ENCODE measurements at regions not wholly inside any gene's neighbourhood (a gene's known extent, or its start where the extent isn't known, plus 50 kb on each side); places are given as distances from the start of the nearest gene placed in this dataset.

DNA sequence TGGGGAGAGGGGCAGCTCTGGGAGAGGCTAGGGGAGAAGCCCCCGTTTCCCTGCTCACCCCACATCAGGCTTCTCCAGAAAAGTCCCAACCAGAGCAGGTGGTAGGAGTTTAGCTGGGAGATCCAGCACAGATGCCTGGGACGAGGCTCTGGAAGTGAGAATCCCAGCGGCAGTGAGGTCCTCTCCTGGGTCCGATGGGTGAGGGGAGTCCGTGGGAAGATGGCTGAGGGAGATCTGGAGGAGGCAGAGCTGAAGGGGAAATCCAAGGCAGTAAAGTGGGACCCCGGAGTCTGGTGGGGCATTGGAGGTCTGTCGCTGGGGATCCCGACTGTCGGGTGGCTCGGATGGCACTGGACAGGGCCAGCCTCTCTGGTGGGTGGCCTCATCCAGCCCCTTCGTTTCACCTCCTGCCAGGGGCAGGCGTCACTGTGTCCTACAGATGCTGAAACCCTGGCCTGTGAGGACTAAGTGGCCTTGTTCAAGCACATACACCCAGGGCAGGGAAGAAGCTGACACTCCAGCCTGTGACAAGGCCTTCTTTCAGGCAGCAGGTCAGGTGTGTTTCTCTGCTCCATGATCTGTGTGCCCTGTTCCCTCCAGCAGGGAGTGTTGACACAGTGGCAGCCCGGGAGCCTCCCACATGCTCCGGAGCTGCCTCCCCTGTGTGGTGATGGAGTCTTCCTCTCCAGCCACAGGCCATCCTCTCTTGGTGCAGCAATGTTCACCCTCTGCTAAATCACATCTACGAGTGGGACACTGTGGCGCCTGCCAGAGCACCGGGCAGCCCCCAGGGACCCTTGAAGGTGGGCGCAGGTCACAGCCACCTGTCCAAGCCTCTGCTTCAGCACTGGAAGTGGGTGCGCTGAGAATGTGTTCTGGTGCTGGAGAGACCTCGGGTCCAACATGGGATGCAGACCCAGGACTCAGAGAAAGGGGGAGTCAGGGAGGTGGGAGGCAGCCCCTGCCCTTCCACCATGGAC lies 850.8 kb downstream of the BRD1 start:
- DNase-seq: no peak

GRCh38 chr22:48975886-48976285 lies 851.8 kb downstream of the BRD1 start:
- DNase-seq: no peak

DNA sequence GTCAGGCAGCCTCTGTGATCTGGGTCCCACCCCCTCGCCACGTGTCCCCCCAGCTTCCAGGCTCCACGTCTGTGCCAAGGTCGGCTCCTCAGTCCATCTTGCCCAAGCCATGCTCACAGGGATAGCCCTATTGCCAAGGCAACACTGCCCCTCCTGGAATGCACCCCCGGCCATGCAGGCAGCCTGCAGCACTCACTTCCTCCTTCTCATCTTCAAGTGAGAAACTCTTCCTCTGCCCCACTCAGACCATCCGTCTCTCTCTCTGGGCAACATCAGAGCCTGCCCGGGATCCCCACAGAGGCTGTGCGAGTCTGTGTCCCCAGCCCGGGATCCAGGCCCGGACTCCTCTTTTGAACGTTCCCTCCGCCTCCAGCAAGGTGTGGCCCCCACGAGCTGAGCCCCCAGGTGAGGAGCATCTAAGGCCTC lies 852.3 kb downstream of the BRD1 start:
- DNase-seq: no peak

DNA sequence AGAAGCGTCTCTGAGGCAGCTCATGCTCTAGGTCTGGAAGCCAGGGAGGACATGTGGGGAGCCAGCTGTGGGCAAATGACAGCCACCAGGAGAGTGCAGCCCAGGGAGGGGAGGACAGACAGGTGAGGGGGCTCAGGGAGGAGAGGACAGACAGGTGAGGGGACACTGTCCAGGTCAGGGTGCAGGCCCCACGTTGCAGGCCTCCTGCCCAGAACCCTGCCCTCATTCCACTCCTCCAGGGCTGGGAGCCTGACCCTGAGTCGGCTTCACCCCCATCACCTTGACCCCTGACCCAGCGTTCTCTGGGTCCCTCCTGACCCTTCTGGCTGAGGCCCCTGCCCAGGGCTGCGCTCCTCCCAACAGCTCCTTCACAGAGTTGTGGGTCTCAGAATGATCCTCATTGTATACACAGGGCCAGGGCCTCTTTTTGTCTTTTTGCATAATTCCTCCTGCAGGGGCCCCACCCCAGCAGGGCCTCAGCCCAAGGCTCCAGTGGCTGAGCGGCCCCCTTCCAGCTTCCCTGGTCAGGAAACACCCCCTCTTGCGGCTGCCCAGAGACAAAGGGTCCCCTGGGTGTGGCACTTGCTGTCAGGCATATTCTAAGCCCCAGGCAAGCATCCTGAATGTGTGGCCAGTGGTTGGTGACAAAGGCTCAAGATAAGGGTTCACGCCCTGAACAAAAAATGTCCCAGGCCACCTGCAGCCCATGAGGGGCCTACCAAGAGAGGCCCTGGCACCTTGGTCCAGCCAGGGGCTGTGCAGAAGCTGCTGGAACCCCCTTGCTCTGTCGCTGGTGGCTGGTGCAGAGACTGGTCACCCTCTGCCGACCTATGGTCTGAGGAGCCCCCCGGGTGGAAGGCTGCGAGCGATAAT lies 853.0 kb downstream of the BRD1 start:
- DNase-seq: no peak

GRCh38 chr22:48973694-48974041 lies 854.0 kb downstream of the BRD1 start:
- no peak for DNase-seq

GRCh38 chr22:48972979-48973693 lies 854.5 kb downstream of the BRD1 start:
- no peak for DNase-seq

- DNase-seq: no peak
Observed at GRCh38 chr22:48968201-48968959, 859.3 kb downstream of the BRD1 start.

- DNase-seq: no peak
Observed at GRCh38 chr22:48963405-48963804, 864.3 kb downstream of the BRD1 start.

DNA sequence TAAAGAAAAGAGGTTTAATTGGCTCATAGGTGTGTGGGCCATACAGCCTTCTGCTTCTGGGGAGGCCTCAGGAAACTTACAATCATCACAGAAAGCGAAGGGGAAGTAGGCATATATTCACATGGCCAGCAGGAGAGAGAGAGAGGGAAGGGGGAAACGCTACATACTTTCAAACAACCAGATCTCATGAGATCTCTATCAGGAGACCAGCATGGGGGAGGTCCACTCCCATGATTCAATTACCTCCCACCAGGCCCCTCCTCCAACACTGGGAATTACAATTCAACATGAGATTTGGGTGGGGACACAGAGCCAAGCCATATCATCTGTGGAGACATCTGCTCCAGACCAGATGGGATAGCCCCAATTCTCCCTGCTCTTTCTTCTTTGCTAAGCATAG lies 866.0 kb downstream of the BRD1 start:
- no peak for DNase-seq

DNA sequence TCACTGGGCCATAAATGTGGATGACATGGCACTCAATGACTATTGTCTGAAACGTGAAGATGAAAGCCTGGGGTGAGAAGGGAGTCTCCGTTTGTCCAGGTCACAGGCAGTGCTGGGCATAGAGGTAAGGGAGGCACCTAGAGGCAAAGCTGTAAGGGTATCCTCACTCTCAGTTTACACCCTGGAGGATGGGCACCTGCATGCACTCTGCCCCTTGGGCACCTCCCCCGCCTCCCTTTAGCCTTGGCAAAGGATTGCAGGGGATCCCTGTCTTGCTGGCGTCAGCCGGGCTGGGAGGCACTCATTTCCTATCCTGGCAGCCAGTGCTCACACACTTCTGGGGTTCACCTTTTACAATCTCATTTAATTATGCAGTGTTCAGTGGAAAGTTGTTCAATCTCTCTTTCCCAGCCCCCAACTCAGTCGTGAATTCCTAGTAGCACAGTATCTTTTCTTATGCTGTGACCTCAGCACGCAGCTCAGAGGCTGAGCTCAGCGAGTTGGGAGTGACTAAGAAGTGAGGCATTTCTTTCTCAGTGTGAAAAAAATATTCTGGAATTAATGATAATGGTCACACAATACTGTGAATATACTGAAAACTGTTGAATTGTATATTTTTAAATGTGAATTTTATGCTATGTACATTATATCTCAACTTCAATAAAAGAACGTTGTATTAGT lies 866.6 kb downstream of the BRD1 start:
- DNase-seq: no peak

DNA sequence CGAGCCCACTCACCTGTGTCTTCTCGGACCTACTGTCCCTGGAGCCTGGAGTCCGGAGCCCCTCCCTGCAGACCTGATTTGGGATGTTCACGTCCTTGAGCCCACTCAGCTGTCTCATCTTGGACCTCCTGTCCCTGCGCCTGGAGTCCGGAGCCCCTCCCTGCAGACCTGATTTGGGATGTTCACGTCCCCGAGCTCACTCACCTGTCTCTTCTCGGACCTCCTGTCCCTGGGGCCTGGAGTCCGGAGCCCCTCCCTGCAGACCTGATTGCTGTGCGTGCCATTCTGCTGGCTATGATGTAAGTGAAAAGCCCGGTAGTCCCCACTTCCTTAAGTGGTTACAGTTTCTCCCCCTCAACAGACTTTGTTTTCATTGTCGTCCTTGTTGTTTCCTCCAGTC lies 867.1 kb downstream of the BRD1 start:
- DNase-seq: no peak

DNA sequence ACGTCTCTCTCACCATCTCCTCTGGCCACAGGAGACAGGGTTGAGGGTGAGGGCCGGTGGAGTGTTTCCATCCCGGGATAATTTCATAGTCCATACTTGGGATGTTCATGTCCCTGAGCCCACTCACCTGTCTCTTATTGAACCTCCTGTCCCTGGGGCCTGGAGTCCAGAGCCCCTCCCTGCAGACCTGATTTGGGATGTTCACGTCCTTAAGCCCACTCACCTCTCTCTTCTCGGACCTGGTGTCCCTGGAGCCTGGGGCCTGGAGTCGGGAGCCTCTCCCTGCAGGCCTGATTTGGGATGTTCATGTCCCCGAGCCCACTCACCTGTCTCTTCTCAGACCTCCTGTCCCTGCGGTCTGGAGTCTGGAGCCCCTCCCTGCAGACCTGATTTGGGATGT lies 868.2 kb downstream of the BRD1 start:
- DNase-seq: no peak

DNA sequence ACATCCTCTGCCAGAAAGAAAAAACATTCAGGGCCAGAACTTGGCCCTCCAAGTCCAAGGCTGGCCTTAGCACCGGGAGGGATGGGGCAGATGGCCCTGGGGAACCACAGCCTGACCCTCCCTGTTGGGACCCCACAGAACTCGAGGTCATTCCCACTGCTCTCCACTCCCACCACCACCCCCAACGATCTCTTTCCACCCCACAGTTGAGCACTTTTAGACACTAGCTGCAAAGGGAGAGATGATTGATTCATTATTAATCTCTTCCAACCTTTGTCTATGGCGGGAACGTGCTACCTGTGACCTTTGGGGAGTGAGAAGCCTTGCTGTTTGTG lies 869.7 kb downstream of the BRD1 start:
- no peak for DNase-seq

DNA sequence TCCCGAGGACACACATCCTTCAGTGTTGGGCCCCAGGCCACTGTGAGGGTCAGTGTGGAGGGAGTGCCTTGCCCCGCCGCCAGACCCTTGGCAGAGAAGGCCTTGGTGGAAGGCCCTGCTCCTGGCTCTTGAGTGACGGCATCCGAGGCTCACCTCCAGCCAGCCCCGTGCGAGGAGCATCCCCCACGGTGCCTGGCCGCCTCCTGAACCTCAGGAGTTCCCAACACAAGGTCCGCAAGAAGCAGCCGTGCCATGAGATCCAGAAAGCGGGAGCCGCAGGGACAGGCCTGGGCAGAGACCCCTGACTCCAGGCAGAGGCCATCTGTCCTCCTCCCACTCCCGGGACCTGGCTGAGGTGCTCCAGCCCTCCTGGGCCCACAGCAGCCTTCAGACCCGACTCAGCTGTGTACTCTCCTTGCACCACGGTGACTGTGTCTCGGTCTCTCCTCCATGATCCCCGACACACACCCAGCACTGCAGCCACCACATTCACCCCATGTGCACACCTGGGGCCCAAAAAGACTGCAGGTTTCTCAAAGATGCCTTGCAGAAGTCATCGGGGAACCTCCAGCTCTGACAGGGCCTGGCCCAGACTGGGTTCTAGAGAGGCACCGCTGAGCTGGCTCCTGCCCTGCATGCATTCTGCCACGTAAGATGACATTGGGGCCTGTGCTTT lies 870.2 kb downstream of the BRD1 start:
- no peak for DNase-seq

DNA sequence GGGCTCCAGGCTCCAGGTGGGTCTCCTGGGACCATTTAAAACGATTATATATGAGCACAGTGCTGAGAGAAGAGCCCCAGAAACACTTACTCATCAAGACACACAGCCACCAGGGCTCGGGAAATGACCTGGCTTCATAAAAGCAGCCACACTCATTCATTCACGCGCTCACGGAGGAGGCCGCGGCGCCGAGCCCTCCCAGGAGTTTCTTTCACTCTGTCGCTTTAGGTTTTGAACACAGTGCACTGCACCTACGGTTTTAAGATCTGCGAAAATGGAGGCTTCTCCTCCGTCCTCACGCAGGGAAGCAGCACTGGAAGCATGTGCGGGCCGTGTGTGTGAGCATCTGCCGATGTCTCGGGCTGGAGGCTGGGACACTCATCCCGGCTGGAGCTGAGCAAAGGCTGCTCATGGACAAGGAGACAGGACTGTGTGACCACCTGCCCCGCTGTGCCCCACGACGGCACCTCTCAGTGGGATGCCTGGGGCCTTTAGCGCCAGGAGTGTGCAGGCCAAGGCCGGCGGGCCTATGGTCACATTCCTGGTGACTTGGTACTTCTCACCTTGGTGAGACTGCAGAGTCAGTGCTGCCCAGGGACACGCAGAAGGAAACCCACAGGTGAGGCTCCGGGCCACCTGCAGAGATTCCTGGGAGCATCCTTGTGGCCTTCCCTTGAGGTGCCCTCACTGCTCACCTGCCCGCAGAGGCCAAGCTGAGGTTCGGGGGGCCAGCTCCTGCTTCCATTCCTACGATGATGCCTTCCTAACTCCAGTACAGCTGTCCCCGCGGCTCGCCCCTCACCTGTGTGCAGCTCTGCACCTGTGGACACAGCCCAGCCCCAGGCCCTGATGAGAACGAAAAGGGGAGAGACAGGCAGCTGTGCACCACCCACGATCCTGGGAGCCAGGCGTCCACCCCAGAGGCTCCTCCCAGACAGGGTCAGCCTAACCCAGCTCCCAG lies 872.0 kb downstream of the BRD1 start:
- DNase-seq: no peak

- no peak for DNase-seq
Observed at GRCh38 chr22:48954781-48955311, 872.8 kb downstream of the BRD1 start.

DNA sequence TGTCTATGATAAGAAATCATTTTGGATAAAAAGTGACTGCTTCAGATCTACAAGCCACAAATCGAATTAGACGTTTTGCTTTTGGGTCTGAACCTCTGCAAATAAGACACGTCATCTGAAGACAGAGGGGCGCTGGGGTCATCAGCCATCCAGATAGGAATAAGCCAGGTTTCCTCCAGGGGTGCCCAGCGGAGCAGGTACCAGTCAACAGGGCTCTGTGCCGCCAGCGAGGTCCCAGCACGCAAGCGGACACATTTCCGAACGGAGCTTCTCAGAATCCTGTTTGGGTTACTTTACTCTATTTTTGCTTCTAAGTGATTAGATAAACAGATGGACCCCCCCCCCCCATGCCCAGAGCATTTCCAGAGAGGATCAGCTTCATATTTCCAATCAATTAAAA lies 873.8 kb downstream of the BRD1 start:
- no peak for DNase-seq

DNA sequence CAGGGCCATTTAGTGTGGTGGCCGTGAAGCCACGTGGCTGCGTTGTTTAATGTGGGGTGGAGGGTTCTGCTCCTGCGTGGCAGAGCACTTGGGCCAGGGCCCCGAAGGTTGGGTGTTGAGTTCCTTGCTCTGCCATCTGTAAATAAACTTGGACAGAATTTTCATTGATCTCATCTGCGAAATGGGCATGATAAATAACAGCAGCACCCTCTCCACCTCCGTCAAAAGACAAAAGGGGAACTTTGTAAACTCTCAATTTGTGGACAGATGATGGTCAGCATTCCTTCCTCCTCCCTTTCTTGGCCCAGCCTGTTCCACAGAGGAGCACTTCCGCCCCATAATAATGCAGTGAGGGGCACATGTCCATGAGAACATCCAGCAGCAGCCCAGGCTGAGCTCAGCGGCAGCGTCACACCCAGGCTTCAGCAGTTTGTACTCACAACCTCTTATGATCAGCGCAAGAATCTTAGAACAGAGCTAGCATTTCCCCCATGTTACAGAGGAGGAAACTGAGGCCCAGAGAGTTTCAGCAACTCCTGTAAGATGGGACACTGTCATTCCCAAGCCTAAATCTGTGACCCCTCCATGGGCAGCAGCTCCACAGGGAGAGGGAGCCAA lies 874.5 kb downstream of the BRD1 start:
- no peak for DNase-seq

All from inflammatory macrophage treated with lipopolysaccharide for 4 hours (primary cell).